ENCODE measurements at regions not wholly inside any gene's neighbourhood (a gene's known extent, or its start where the extent isn't known, plus 50 kb on each side); places are given as distances from the start of the nearest gene placed in this dataset.

GRCh38 chr5:105428451-105429380 lies 1866.1 kb upstream of the NUDT12 start:
- no peak for DNase-seq (ENCODE audit: low spot score)

DNA sequence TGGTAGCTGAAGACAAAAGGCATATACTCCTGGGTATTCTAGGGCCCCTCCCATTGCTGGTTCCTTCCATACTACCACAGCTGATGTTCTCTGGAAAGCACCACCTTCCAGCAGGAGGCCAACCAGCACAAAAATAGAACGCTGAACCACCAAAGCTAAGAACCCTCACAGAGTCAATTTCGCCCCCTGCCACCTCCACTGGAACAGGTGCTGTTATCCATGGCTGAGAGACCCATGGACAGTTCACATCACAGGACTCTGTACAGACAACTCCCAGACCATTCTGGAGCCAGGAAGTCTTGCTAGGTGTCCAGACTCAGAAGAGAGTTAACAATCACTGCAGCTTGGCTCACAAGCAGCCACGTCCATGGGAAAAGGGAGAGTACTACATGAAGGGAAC lies 1851.5 kb upstream of the NUDT12 start:
- no peak for DNase-seq (ENCODE audit: low spot score)

DNA sequence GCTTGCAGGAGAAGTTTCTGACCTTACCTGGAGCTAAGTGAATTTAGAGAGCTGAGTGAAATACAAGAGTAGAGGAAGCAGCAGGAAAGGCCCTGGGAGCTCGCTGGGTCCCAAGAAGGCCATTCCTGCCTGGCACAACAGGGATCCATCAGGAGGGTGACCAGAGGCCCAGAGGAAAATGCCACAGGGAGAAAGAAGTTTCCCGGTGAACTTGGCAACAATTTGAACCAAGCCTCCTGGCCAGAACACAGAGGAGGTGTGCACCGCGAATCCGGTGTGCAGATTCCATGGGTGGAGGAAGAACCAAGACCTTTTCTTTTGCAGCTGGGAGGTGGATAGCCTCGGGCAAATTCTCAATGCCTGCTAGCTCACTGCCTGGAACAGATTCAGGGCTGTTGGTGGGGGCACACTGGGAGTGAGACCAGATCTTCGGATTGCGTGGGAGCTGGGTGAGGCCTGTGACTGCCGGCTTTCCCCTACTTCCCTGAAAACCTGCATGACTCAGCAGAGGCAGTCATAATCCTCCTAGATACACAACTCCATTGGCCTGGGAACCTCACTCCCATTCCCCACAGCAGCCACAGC lies 1850.9 kb upstream of the NUDT12 start:
- DNase-seq (ENCODE audit: low spot score), result no peak

DNA sequence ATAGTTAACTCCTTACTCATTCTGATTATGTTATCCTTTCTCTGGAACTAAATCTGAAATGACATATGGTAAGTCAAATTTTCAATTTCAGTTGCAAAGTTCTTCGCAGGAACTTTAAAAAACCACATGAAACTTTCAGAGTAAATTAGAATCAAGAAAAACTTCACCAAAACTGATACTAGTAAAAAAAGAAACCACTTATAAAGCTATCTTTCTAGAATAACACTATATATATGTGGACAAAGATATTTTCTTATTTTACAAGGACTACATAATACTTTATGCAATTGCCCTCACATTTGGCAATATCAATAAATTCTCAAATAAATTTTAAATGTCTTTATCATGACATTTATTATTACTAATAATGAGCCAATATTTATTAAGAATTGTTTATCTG lies 1847.1 kb upstream of the NUDT12 start:
- no peak for DNase-seq (ENCODE audit: low spot score)

DNA sequence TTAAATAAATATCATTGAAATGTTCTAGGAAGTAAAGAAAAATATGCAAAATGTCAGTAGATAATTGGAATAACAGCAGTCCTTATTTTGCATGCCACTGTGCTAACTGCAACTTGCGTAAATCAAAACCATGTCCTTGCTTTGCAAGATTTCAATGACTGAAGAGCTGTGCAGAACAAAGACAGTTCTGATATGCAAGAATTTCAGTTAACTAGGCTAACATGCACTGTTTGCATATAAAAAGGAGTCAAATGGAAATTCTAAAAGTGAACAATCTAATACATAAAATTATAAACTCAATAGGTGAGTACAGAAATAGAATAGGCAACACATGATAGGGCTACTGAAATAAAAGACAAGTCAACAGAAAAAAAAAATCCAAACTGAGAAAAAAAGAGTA lies 1844.6 kb upstream of the NUDT12 start:
- DNase-seq (ENCODE audit: low spot score), result no peak

DNA sequence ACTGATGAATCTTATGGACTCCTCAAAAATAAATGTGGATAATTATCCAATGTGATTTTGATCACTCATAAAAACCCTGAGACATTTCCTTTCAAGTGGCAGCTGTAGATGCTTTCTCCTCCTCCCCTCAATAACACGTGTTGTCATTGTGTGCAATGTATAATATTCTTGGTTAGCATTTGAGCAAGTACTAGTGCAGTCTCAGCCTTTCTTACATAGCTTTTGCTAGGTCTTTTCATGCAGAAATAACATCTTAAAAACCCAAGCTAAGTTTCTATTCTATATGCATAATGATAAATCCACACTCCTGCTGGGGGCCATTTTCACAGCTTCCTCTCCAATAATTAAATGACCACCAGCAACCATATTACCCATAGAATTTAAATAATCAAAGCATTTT lies 1835.2 kb upstream of the NUDT12 start:
- DNase-seq (ENCODE audit: low spot score), result no peak

GRCh38 chr5:105392710-105393149 lies 1830.1 kb upstream of the NUDT12 start:
- no peak for DNase-seq (ENCODE audit: low spot score)

DNA sequence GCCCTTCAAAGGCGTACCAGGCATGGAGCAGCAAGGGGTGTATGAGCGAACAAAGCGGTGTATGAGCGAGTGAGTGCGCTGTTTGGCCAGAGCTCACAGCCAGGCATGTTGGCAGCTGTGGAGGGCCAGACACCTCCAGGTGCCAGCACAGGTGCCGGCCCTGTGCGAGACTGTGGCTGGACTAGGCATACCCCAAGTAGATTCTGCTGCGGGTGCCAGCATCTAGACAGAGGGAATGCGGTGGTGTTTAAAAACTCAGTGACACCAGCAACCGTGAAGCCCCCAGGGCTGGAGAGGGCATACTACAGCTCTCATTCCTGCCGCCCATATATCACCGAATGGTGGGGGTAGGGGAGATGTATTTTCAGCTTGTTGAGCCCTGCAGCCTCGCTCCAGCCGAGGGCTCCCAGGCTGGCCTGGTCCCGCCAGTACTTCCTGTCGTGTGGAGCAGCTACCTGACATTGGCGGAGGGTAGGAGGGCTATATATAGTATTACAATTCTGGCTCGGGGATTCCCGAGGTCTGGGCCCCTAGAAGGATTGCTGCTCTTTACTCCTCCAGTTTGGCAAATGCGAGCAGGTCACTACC lies 1829.6 kb upstream of the NUDT12 start:
- DNase-seq (ENCODE audit: low spot score), result no peak

GRCh38 chr5:105380126-105380525 lies 1817.5 kb upstream of the NUDT12 start:
- no peak for DNase-seq (ENCODE audit: low spot score)

DNA sequence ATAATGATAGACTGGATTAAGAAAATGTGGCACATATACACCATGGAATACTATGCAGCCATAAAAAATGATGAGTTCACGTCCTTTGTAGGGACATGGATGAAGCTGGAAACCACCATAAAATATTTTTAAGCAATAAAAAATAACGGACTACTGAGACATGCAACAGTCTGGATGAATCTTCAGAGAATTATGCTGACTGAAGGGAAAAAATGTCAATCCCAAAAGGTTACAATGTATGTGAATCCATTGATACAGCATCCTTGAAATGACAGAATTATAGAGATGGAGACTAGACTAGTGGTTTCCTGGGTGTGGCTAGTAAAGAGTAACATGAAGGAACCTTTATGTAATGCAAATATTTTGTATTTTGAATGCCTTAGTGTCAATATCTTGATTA lies 1808.6 kb upstream of the NUDT12 start:
- DNase-seq (ENCODE audit: low spot score), result no peak

DNA sequence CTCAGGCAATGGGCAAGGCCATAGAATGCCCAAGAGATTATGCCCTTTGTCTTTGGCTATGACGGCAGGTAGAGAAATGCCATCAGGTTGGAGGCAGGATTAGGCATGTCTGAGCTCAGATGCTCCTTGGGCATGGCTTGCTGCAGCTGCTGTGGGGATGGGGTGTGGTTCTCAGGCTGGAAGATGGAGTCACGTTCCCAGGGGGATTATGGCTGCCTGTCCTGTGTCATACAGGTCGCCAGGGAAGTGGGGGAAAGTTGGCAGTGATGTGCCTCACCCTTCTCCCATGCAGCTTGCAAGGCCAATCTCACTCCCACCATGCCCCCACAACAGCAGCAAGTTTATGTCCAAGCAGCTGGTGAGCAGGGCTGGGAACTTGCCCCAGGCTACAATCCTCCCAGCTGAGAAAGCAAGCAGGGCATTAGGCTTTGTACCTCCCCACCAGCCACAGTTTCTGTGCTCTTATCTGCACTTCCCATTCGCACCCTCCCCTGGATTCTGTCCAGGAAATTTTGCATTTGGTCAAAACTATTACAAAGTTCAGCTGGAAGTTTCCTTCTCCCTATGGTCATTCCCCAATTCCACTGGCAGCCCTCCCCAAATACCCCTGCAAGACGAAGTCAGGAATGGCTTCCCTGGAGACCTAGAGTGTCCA lies 1788.0 kb upstream of the NUDT12 start:
- no peak for DNase-seq (ENCODE audit: low spot score)

GRCh38 chr5:105331558-105331957 lies 1769.0 kb upstream of the NUDT12 start:
- DNase-seq (ENCODE audit: low spot score), result no peak

- no peak for DNase-seq (ENCODE audit: low spot score)
These were observed 1767.6 kb upstream of the NUDT12 start for GRCh38 chr5:105330185-105330584.

GRCh38 chr5:105304859-105305258 lies 1742.3 kb upstream of the NUDT12 start:
- no peak for DNase-seq (ENCODE audit: low spot score)

- no peak for DNase-seq (ENCODE audit: low spot score)
These were observed 1726.4 kb upstream of the NUDT12 start for GRCh38 chr5:105288946-105289345.

DNA sequence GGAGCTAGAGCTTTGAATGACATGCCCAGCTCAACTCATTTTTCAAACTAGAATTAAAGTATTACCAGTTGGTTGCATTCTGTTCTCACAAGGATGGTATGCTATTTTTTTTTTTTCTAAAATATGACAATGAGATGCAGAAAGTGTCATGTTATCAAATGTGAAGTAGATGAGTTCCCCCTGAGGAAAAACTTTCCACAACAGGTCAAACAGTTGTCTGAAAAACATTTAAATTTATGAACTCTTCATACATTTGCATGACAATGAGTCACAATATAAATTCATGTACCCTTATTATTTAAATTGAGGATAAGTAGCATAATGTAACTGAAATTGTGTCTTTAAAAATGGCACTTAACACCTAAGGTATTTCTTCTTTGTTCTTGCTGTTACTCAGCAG lies 1720.5 kb upstream of the NUDT12 start:
- no peak for DNase-seq (ENCODE audit: low spot score)

- no peak for DNase-seq (ENCODE audit: low spot score)
These were observed 1711.5 kb upstream of the NUDT12 start for GRCh38 chr5:105274079-105274478.

DNA sequence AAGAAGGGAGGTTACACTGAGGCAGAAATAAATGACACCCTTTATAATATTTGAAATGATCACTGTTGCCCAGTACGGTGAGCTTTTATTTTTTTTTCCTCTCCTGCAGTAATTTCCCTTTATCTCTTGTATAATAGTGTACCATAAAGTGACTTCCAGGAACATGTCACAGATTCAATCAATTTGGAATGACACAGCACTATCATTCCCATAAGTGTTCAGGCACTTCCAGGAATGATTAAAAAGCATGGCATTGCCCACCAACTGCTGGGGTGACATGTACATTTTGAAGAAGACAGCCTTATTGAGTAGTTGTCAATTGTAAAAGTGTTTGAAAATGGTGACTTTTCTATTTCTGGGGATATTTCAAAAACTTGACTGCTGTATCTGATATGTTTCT lies 1700.9 kb upstream of the NUDT12 start:
- DNase-seq (ENCODE audit: low spot score), result no peak

DNA sequence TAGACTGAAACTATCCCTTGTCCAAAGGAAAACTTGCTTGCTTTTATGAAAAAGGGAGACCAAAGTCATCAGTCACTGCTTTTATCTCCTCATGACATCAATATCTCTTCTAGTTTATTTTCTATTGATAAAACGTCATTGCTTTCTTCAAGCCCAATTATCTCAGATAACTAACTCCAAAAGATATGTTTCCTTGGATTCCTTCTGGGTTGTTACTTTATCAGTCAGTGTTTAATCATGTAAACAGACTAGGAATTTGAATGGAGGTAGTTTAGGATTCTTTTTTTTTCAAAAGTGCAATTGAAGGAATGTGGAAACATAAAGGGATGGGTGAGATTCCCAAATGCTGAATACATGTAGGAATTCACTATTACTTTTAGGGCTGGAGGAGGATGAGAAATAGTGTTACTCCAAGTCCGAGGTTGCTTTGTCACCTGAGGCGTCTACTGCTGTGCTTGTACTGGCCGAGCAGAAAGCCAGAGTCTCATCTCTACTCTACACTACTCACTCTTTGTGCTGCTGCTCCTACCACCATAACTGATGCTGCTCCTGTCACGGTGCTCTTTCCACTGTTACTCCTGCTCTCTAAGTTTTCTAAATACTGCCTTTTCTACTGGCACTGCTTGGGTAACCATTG lies 1697.1 kb upstream of the NUDT12 start:
- no peak for DNase-seq (ENCODE audit: low spot score)

DNA sequence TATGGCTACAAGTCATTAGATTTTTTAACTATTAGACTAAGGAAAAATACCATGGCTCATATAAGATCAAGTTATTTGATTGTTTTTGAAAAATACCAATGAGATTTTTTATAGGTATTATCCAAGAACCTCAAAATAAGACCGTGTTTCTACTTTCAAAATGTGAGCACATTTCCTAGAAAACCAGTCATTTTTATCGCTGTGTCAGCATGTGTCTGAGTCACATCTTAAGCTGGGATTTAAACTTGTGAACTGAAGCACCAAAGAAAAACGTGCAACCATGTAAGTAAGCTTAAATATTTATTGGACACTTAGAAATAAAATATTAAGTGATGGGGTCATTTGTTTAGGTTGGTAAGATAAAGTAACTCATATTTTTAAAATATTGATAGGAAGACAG lies 1676.0 kb upstream of the NUDT12 start:
- no peak for DNase-seq (ENCODE audit: low spot score)

DNA sequence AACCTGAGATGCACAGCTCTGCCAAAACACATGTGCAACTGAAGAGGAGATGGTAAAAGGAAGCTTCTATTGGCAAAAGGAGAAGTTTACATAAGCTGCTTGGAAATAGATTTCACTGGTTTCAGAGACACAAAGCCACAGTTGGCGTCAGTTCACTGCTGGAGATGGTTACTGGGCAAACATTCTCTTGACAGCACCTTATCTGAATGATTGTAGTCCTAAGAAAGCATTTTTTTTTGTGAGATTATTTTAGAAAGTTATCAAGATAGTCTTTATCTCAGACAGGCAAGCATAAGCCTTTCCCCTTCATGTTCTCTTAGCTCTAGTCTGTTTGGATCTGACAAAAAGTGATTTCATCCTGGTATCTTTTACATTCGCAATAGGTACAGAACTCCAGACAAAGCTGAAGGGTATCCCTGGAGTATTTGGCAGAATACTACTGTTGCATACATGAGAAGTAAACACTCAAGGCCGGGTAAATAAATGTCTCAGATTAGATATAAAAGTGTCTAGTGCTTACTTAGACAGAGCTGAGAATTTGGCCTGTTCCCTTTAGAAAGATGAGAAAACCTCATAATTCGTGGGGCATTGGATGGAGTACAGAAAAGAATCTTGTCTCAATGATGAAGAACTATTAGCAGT lies 1668.0 kb upstream of the NUDT12 start:
- DNase-seq (ENCODE audit: low spot score), result no peak

GRCh38 chr5:105218018-105218417 lies 1655.4 kb upstream of the NUDT12 start:
- no peak for DNase-seq (ENCODE audit: low spot score)
